ENCODE measurements at regions not wholly inside any gene's neighbourhood (a gene's known extent, or its start where the extent isn't known, plus 50 kb on each side); places are given as distances from the start of the nearest gene placed in this dataset.

- H3K79me2 ChIP-seq (ENCODE audit: insufficient read depth, low read length) = no peaks in the 10 kb centered on the region
- no peaks in the 10 kb centered on the region for H3K4me1 Mint-ChIP-seq
- H3K4me3 Mint-ChIP-seq = no peak overlapping the region
- TF ChIP-seq CTCF (IDR thresholded peaks at IDR 0.05) = no peak
- H3K27ac Mint-ChIP-seq = no peak overlapping the region
- H3K9me3 ChIP-seq (replicated peaks in 1 of 2; ENCODE audit: control insufficient read depth in 1 of 2, insufficient read depth in 1 of 2, low read length in 2 of 2) = no peaks in the 10 kb centered on the region
- H4K20me1 ChIP-seq (ENCODE audit: insufficient read depth, low read length) = no peaks in the 10 kb centered on the region
- H3K4me3 ChIP-seq (replicated peaks in 1 of 3; ENCODE audit: low read depth in 2 of 3, low read length in 3 of 3) = no peak overlapping the region
- WGBS (ENCODE audit: insufficient coverage) = no CpG with 5 or more reads among the region's 1 CpG
- H3K4me1 ChIP-seq (ENCODE audit: control insufficient read depth in 1 of 2, insufficient read depth in 2 of 2, low read length in 2 of 2) = no peaks in the 10 kb centered on the region
- H3K27me3 ChIP-seq (ENCODE audit: control insufficient read depth in 2 of 2, insufficient read depth in 2 of 2, low read length in 2 of 2) = no peaks in the 10 kb centered on the region
- no peak overlapping the region for H3K27ac ChIP-seq (ENCODE audit: low read depth in 1 of 2, low read length in 2 of 2)
- DNase-seq = no peak
- H3K36me3 Mint-ChIP-seq = no peaks in the 10 kb centered on the region
- no peaks in the 10 kb centered on the region for H3K27me3 Mint-ChIP-seq (ENCODE audit: low read depth in 3 of 3)
- intact Hi-C loops (cut with micrococcal nuclease) = no loop called here
- H3K36me3 ChIP-seq (replicated peaks in 1 of 2; ENCODE audit: control insufficient read depth in 1 of 2, insufficient read depth in 2 of 2, low read length in 2 of 2) = no peaks in the 10 kb centered on the region
- no peak overlapping the region for H2AFZ ChIP-seq (ENCODE audit: insufficient read depth, low read depth, low read length, poor library complexity, severe bottlenecking)
- H3K9ac ChIP-seq (ENCODE audit: insufficient read depth, low read length, poor library complexity, severe bottlenecking) = no peak overlapping the region
- peaks cover 0 to 4% (median 0%) of the 10 kb centered on the region in 7 donors for H3K9me3 Mint-ChIP-seq
- H3K4me2 ChIP-seq (replicated peaks; ENCODE audit: extremely low read depth, low read length, poor library complexity, severe bottlenecking) = no peak overlapping the region
Measured at GRCh38 chr12:61706783-61707182, 553.4 kb upstream of the USP15 start.

- no peaks in the 10 kb centered on the region for H3K36me3 ChIP-seq (replicated peaks in 1 of 2; ENCODE audit: control insufficient read depth in 1 of 2, insufficient read depth in 2 of 2, low read length in 2 of 2)
- H3K79me2 ChIP-seq (ENCODE audit: insufficient read depth, low read length) = no peaks in the 10 kb centered on the region
- Mint-ChIP-seq H3K4me3 (no peak overlapping the region), H3K36me3 (no peaks in the 10 kb centered on the region), H3K4me1 (no peaks in the 10 kb centered on the region), H3K27me3 (ENCODE audit: low read depth in 3 of 3) (no peaks in the 10 kb centered on the region), H3K9me3 (peaks cover 0 to 4% (median 1%) of the 10 kb centered on the region in 7 donors), H3K27ac (no peak overlapping the region)
- no peak overlapping the region for H3K27ac ChIP-seq (ENCODE audit: low read depth in 1 of 2, low read length in 2 of 2)
- TF ChIP-seq CTCF (IDR thresholded peaks at IDR 0.05) = no peak
- H3K27me3 ChIP-seq (ENCODE audit: control insufficient read depth in 2 of 2, insufficient read depth in 2 of 2, low read length in 2 of 2) = no peaks in the 10 kb centered on the region
- no peak overlapping the region for H2AFZ ChIP-seq (ENCODE audit: insufficient read depth, low read depth, low read length, poor library complexity, severe bottlenecking)
- no peaks in the 10 kb centered on the region for H3K4me1 ChIP-seq (ENCODE audit: control insufficient read depth in 1 of 2, insufficient read depth in 2 of 2, low read length in 2 of 2)
- H4K20me1 ChIP-seq (ENCODE audit: insufficient read depth, low read length) = no peaks in the 10 kb centered on the region
- H3K9me3 ChIP-seq (replicated peaks in 1 of 2; ENCODE audit: control insufficient read depth in 1 of 2, insufficient read depth in 1 of 2, low read length in 2 of 2) = no peaks in the 10 kb centered on the region
- H3K4me3 ChIP-seq (replicated peaks in 1 of 3; ENCODE audit: low read depth in 2 of 3, low read length in 3 of 3) = no peak overlapping the region
- WGBS (ENCODE audit: insufficient coverage) = 85% methylated on average over 4 of the region's 5 CpGs
- intact Hi-C loops (cut with micrococcal nuclease) = no loop called here
- DNase-seq = peak in 1 of 3 donors; percentile 4
- no peak overlapping the region for H3K4me2 ChIP-seq (replicated peaks; ENCODE audit: extremely low read depth, low read length, poor library complexity, severe bottlenecking)
- no peak overlapping the region for H3K9ac ChIP-seq (ENCODE audit: insufficient read depth, low read length, poor library complexity, severe bottlenecking)
Measured at GRCh38 chr12:61713121-61713520, 547.1 kb upstream of the USP15 start.

All from CD14-positive monocyte (primary cell).